Fibroblast of peridontal ligament (primary cell): ENCODE measurements at regions not wholly inside any gene's neighbourhood (a gene's known extent, or its start where the extent isn't known, plus 50 kb on each side); places are given as distances from the start of the nearest gene placed in this dataset.

ENCODE experiments used
- DNase-seq: peaks from one replicate; pipeline ENCODE4 v3.0.0-alpha.2; 2010; ENCODE audit errors: extremely low read depth

GRCh38 chr1:239218301-239218700, 168.1 kb upstream of the CHRM3 start:
- DNase-seq: no peak

GRCh38 chr1:239212811-239213220, 173.6 kb upstream of the CHRM3 start:
- no peak for DNase-seq

GRCh38 chr1:239209591-239209990, 176.8 kb upstream of the CHRM3 start:
- no peak for DNase-seq

GRCh38 chr1:239204401-239204800, 182.0 kb upstream of the CHRM3 start:
- no peak for DNase-seq

GRCh38 chr1:239197871-239198270, 188.5 kb upstream of the CHRM3 start:
- DNase-seq: no peak

- no peak for DNase-seq
Observed at GRCh38 chr1:239189998-239190512, 196.3 kb upstream of the CHRM3 start.

GRCh38 chr1:239186487-239186886, 199.9 kb upstream of the CHRM3 start:
- no peak for DNase-seq

- DNase-seq: no peak
Observed at GRCh38 chr1:239185245-239185619, 201.1 kb upstream of the CHRM3 start.

GRCh38 chr1:239184561-239185244, 201.7 kb upstream of the CHRM3 start:
- peak; percentile 2 for DNase-seq

- no peak for DNase-seq
Observed at GRCh38 chr1:239178961-239179360, 207.4 kb upstream of the CHRM3 start.

- no peak for DNase-seq
Observed at GRCh38 chr1:239174880-239175279, 211.5 kb upstream of the CHRM3 start.

GRCh38 chr1:239170828-239171227, 215.5 kb upstream of the CHRM3 start:
- DNase-seq: no peak

- DNase-seq: no peak
Observed at GRCh38 chr1:239169276-239169675, 217.1 kb upstream of the CHRM3 start.

- DNase-seq: no peak
Observed at GRCh38 chr1:239164451-239165180, 221.8 kb upstream of the CHRM3 start.

GRCh38 chr1:239155466-239156091, 230.8 kb upstream of the CHRM3 start:
- DNase-seq: no peak

GRCh38 chr1:239151937-239152336, 234.4 kb upstream of the CHRM3 start:
- DNase-seq: no peak

- DNase-seq: no peak
Observed at GRCh38 chr1:239140968-239141367, 245.4 kb upstream of the CHRM3 start.

- DNase-seq: no peak
Observed at GRCh38 chr1:239139801-239140200, 246.6 kb upstream of the CHRM3 start.

- DNase-seq: no peak
Observed at GRCh38 chr1:239128541-239128940, 257.8 kb upstream of the CHRM3 start.

- no peak for DNase-seq
Observed at GRCh38 chr1:239126884-239127283, 259.5 kb upstream of the CHRM3 start.

- no peak for DNase-seq
Observed at GRCh38 chr1:239125893-239126292, 260.5 kb upstream of the CHRM3 start.

GRCh38 chr1:239125027-239125426, 261.3 kb upstream of the CHRM3 start:
- no peak for DNase-seq

- DNase-seq: no peak
Observed at GRCh38 chr1:239123260-239123659, 263.1 kb upstream of the CHRM3 start.
